PC-9 (cell line): ENCODE measurements at regions not wholly inside any gene's neighbourhood (a gene's known extent, or its start where the extent isn't known, plus 50 kb on each side); places are given as distances from the start of the nearest gene placed in this dataset.

Experiments
- BruUV-seq: library from RNA; stranded (reverse); fragments of 400-500 nt; replicated peaks from 2 replicates; lab custom pipeline; 2021; lab: Mats Ljungman, UMichigan
- CTCF ChIA-PET: fragments of 300-600 bp; sonication (Branson Sonifier 250); formaldehyde crosslinking; loops from one replicate; lab custom pipeline; 2022; ENCODE audit warnings: antibody characterized with exemption; lab: Charles Lee
- POLR2A ChIA-PET: fragments of 300-600 bp; sonication (Branson Sonifier 250); formaldehyde crosslinking; loops from one replicate; lab custom pipeline; 2022; ENCODE audit warnings: antibody characterized with exemption; ENCODE audit not compliant: unreplicated experiment; lab: Charles Lee
- DNase-seq, 2 experiments: peaks; one replicate each; pipeline versions ENCODE4 v3.0.0 to v3.0.0-alpha.2; 2015 to 2022; ENCODE audit warnings: mixed read lengths in 1 of 2
- H2AFZ ChIP-seq: fragments of 200-600 bp; sonication (generic); 2 replicates; pipeline ENCODE4 v1.8.1; 2017; ENCODE audit warnings: antibody characterized with exemption
- H3F3A ChIP-seq: fragments of 200-600 bp; sonication (generic); 2 replicates; pipeline ENCODE4 v1.8.1; 2017; ENCODE audit warnings: antibody characterized with exemption, mild to moderate bottlenecking, low read depth; ENCODE audit not compliant: insufficient read depth
- H3K27ac ChIP-seq: fragments of 200-600 bp; sonication (generic); 2 replicates; pipeline ENCODE4 v1.6.1; 2016; ENCODE audit warnings: mixed run types
- H3K27me3 ChIP-seq: fragments of 200-600 bp; sonication (generic); 2 replicates; pipeline ENCODE4 v1.6.1; 2016; ENCODE audit warnings: low read depth, mixed run types; ENCODE audit not compliant: insufficient read depth
- H3K36me3 ChIP-seq: fragments of 200-600 bp; sonication (generic); 2 replicates; pipeline ENCODE4 v1.6.1; 2016; ENCODE audit warnings: low read depth, mixed run types
- H3K4me1 ChIP-seq: fragments of 200-600 bp; sonication (generic); replicated peaks from 2 replicates; pipeline ENCODE4 v1.6.1; 2016; ENCODE audit warnings: mixed run types; ENCODE audit not compliant: insufficient read depth
- H3K4me2 ChIP-seq: fragments of 200-600 bp; sonication (generic); 2 replicates; pipeline ENCODE4 v1.6.1; 2017; ENCODE audit warnings: mixed run types
- H3K4me3 ChIP-seq: fragments of 200-600 bp; sonication (generic); 2 replicates; pipeline ENCODE4 v1.6.1; 2016; ENCODE audit warnings: mixed run types
- H3K79me2 ChIP-seq: fragments of 200-600 bp; sonication (generic); 2 replicates; pipeline ENCODE4 v1.6.1; 2017; ENCODE audit warnings: low read depth, mixed run types
- H3K9me2 ChIP-seq: fragments of 200-600 bp; sonication (generic); 2 replicates; pipeline ENCODE4 v1.8.1; 2017; ENCODE audit warnings: mild to moderate bottlenecking; ENCODE audit not compliant: insufficient read depth
- H3K9me3 ChIP-seq: fragments of 200-600 bp; sonication (generic); 2 replicates; pipeline ENCODE4 v1.8.1; 2016; ENCODE audit warnings: low read depth; ENCODE audit not compliant: insufficient read depth
- H4K20me1 ChIP-seq: fragments of 200-600 bp; sonication (generic); 2 replicates; pipeline ENCODE4 v1.8.1; 2017; ENCODE audit not compliant: insufficient read depth
- CTCF ChIP-seq: fragments of 200-600 bp; sonication (generic); conservative IDR thresholded peaks from 2 replicates; pipeline ENCODE4 v1.6.1; 2017; ENCODE audit warnings: mixed run types, antibody characterized with exemption, mild to moderate bottlenecking, moderate library complexity
- EZH2 ChIP-seq: fragments of 200-600 bp; sonication (generic); IDR thresholded peaks from 2 replicates; pipeline ENCODE4 v1.8.0; 2017; ENCODE audit warnings: antibody characterized with exemption, low read depth
- intact Hi-C: fragments of 100-400 bp; cut with micrococcal nuclease; formaldehyde crosslinking; loops from one replicate; pipeline ENCODE4 v1.10.0; 2022; ENCODE audit not compliant: unreplicated experiment

- Histone ChIP-seq H3F3A (no peaks in the 10 kb centered on the region), H3K4me1 (no peaks in the 10 kb centered on the region), H2AFZ (no peak overlapping the region), H3K4me3 (no peak overlapping the region), H3K4me2 (no peak overlapping the region), H3K36me3 (no peaks in the 10 kb centered on the region), H3K27ac (no peak overlapping the region), H3K27me3 (no peaks in the 10 kb centered on the region; the same call in 1 of the 2 replicates), H3K79me2 (no peaks in the 10 kb centered on the region), H3K9me3 (no peaks in the 10 kb centered on the region), H4K20me1 (no peaks in the 10 kb centered on the region), H3K9me2 (no peaks in the 10 kb centered on the region)
- ChIA-PET CTCF (no interaction called here), POLR2A (no interaction called here)
- no peak for DNase-seq
- TF ChIP-seq EZH2: no peak
- TF ChIP-seq CTCF: no peak
- intact Hi-C loops: no loop called here
- no TSS peak for BruUV-seq
Measured at GRCh38 chr15:61612111-61612510, 383.0 kb upstream of the RORA start.

GRCh38 chr15:61605343-61605742 is 376.2 kb upstream of the RORA start:
- Histone ChIP-seq H3K27ac (no peak overlapping the region), H2AFZ (no peak overlapping the region), H4K20me1 (no peaks in the 10 kb centered on the region), H3K4me1 (no peaks in the 10 kb centered on the region), H3K9me2 (no peaks in the 10 kb centered on the region), H3K27me3 (peaks cover 3% of the 10 kb centered on the region; the same call in 1 of the 2 replicates), H3F3A (no peaks in the 10 kb centered on the region), H3K4me3 (no peak overlapping the region), H3K4me2 (no peak overlapping the region), H3K79me2 (no peaks in the 10 kb centered on the region), H3K9me3 (no peaks in the 10 kb centered on the region), H3K36me3 (no peaks in the 10 kb centered on the region)
- intact Hi-C loops: no loop called here
- no peak for DNase-seq
- ChIA-PET CTCF (no interaction called here), POLR2A (no interaction called here)
- TF ChIP-seq CTCF (no peak), EZH2 (no peak)
- no TSS peak for BruUV-seq

GRCh38 chr15:61598655-61599054 is 369.6 kb upstream of the RORA start:
- no peak for DNase-seq
- ChIA-PET POLR2A (no interaction called here), CTCF (interaction anchor here (0.6 kb wide), 1 partner anchor 83 kb away, joined by 5 read pairs; no protein-coding TSS in a partner anchor)
- no TSS peak for BruUV-seq
- no peaks in the 10 kb centered on the region for H3K4me1 ChIP-seq
- no peak overlapping the region for H3K27ac ChIP-seq
- H3K4me2 ChIP-seq: no peak overlapping the region
- H3K4me3 ChIP-seq: no peak overlapping the region
- no peak overlapping the region for H2AFZ ChIP-seq
- no peaks in the 10 kb centered on the region for H3K79me2 ChIP-seq
- intact Hi-C loops: no loop called here
- H4K20me1 ChIP-seq: no peaks in the 10 kb centered on the region
- no peaks in the 10 kb centered on the region for H3K9me2 ChIP-seq
- no peaks in the 10 kb centered on the region for H3K9me3 ChIP-seq
- H3F3A ChIP-seq: no peaks in the 10 kb centered on the region
- no peak for TF ChIP-seq CTCF
- no peak for TF ChIP-seq EZH2
- no peaks in the 10 kb centered on the region for H3K36me3 ChIP-seq
- 0 out of 2 replicates have a peak, but pooled peaks cover 7% of the 10 kb centered on the region for H3K27me3 ChIP-seq
